Activated B cell treated with CpG ODN at 0.5 μM for 24 hours (primary cell): ENCODE measurements at regions not wholly inside any gene's neighbourhood (a gene's known extent, or its start where the extent isn't known, plus 50 kb on each side); places are given as distances from the start of the nearest gene placed in this dataset.

Source experiments
- ATAC-seq: fragments of 200-7000 bp; cut with Tn5 transposase; one replicate; pipeline ENCODE4 v1.10.0; 2021; ENCODE audit warnings: low read depth, mild to moderate bottlenecking, moderate library complexity
- CTCF ChIA-PET: fragments of 350-600 bp; sonication (Branson Sonifier 250); formaldehyde crosslinking; loops from one replicate; lab custom pipeline; 2021; ENCODE audit warnings: antibody characterized with exemption; lab: Charles Lee
- POLR2A ChIA-PET: fragments of 350-600 bp; sonication (Branson Sonifier 250); formaldehyde crosslinking; loops from one replicate; lab custom pipeline; 2021; ENCODE audit warnings: antibody characterized with exemption; lab: Charles Lee
- DNase-seq: peaks from one replicate; pipeline ENCODE4 v3.0.0; 2022
- H3K27ac Mint-ChIP-seq: one replicate; pipeline ENCODE4 v1.8.0; 2020; ENCODE audit warnings: mixed read lengths
- H3K27me3 Mint-ChIP-seq: one replicate; pipeline ENCODE4 v1.8.0; 2021; ENCODE audit warnings: mixed read lengths
- H3K36me3 Mint-ChIP-seq: one replicate; pipeline ENCODE4 v1.8.0; 2021; ENCODE audit warnings: low read depth, mixed read lengths
- H3K4me1 Mint-ChIP-seq: one replicate; pipeline ENCODE4 v1.8.0; 2021; ENCODE audit warnings: mixed read lengths
- H3K4me3 Mint-ChIP-seq: one replicate; pipeline ENCODE4 v1.8.0; 2020; ENCODE audit warnings: mild to moderate bottlenecking, mixed read lengths
- H3K9me3 Mint-ChIP-seq: one replicate; pipeline ENCODE4 v1.8.0; 2020; ENCODE audit warnings: mixed read lengths
- CTCF ChIP-seq: fragments of 200-600 bp; IDR thresholded peaks from one replicate; pipeline ENCODE4 v1.8.0; 2022; ENCODE audit warnings: antibody characterized with exemption, mild to moderate bottlenecking
- intact Hi-C: fragments of 100-400 bp; cut with micrococcal nuclease; formaldehyde crosslinking; loops from one replicate; pipeline ENCODE4 v1.15.1; 2024

GRCh38 chr2:60118061-60118460 lies 435.4 kb downstream of the BCL11A start:
- TF ChIP-seq CTCF = no peak
- Mint-ChIP-seq H3K9me3 (peaks cover 19% of the 10 kb centered on the region), H3K4me1 (peaks cover 3% of the 10 kb centered on the region), H3K27ac (no peak overlapping the region), H3K4me3 (no peak overlapping the region), H3K27me3 (no peaks in the 10 kb centered on the region), H3K36me3 (no peaks in the 10 kb centered on the region)
- POLR2A ChIA-PET = no interaction called here
- DNase-seq (no peak), ATAC-seq (no peak)
- CTCF ChIA-PET = no interaction called here
- intact Hi-C loops = no loop called here

- no peak overlapping the region for H3K4me3 Mint-ChIP-seq
- TF ChIP-seq CTCF = no peak
- CTCF ChIA-PET = no interaction called here
- DNase-seq = no peak
- peaks cover 3% of the 10 kb centered on the region for H3K4me1 Mint-ChIP-seq
- intact Hi-C loops = no loop called here
- H3K9me3 Mint-ChIP-seq = peaks cover 15% of the 10 kb centered on the region
- no peaks in the 10 kb centered on the region for H3K36me3 Mint-ChIP-seq
- no peak for ATAC-seq
- H3K27me3 Mint-ChIP-seq = no peaks in the 10 kb centered on the region
- H3K27ac Mint-ChIP-seq = no peak overlapping the region
- POLR2A ChIA-PET = interaction anchor here (0.7 kb wide), 1 partner anchor 359 kb away, joined by 3 read pairs; no protein-coding TSS in a partner anchor
Measured at GRCh38 chr2:60116161-60116875, 437.1 kb downstream of the BCL11A start.

- ATAC-seq (no peak), DNase-seq (no peak)
- ChIA-PET CTCF (no interaction called here), POLR2A (no interaction called here)
- Mint-ChIP-seq H3K27me3 (no peaks in the 10 kb centered on the region), H3K9me3 (no peaks in the 10 kb centered on the region), H3K4me1 (peaks cover 17% of the 10 kb centered on the region), H3K36me3 (no peaks in the 10 kb centered on the region), H3K4me3 (no peak overlapping the region), H3K27ac (no peak overlapping the region)
- intact Hi-C loops = loop anchor here (5.0 kb wide), 1 partner anchor 443 kb away; the partner anchor contains the start of gene BCL11A
- TF ChIP-seq CTCF = no peak
Measured at GRCh38 chr2:60109744-60110143, 443.7 kb downstream of the BCL11A start.

GRCh38 chr2:60106836-60107529 lies 446.5 kb downstream of the BCL11A start:
- intact Hi-C loops = loop anchor here (5.0 kb wide), 1 partner anchor 445 kb away; the partner anchor contains the start of gene BCL11A
- Mint-ChIP-seq H3K9me3 (no peaks in the 10 kb centered on the region), H3K4me3 (no peak overlapping the region), H3K27me3 (no peaks in the 10 kb centered on the region), H3K4me1 (peaks cover 22% of the 10 kb centered on the region), H3K36me3 (no peaks in the 10 kb centered on the region), H3K27ac (no peak overlapping the region)
- ATAC-seq = no peak
- CTCF ChIA-PET = no interaction called here
- TF ChIP-seq CTCF = no peak
- DNase-seq = no peak
- POLR2A ChIA-PET = interaction anchor here (0.6 kb wide), 1 partner anchor 463 kb away, joined by 5 read pairs; no protein-coding TSS in a partner anchor

- Mint-ChIP-seq H3K27me3 (no peaks in the 10 kb centered on the region), H3K27ac (no peak overlapping the region), H3K4me1 (peaks cover 22% of the 10 kb centered on the region), H3K36me3 (no peaks in the 10 kb centered on the region), H3K9me3 (no peaks in the 10 kb centered on the region), H3K4me3 (no peak overlapping the region)
- ATAC-seq = no peak
- ChIA-PET CTCF (no interaction called here), POLR2A (no interaction called here)
- no peak for TF ChIP-seq CTCF
- DNase-seq = no peak
- intact Hi-C loops = loop anchor here (2.0 to 5.0 kb wide), 2 partner anchors 43 to 446 kb away; partner anchors contain the start of gene BCL11A
Measured at GRCh38 chr2:60105906-60106305, 447.5 kb downstream of the BCL11A start.
